ENCODE measurements at regions not wholly inside any gene's neighbourhood (a gene's known extent, or its start where the extent isn't known, plus 50 kb on each side); places are given as distances from the start of the nearest gene placed in this dataset.

DNA sequence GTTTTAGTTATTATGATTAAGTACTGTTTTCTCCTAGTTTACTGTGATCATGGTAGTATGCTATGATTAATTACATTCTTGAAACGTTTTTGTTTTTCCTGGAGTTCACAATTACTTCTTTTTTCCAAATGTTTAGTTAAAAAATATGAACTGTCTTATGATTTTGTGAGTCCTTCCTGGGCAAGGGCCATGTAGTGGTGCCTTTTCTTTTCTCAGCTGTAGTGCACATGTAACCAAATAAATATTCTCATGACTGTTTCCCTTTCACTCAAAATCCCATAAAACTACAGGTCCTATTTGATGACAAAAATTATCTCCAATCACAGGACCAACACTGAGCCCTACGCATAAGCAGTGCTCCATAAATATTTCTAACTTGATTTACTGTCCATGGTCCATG is 118.9 kb upstream of the EGR2 start:
- no peak for TF ChIP-seq POLR2AphosphoS5 (IDR thresholded peaks at IDR 0.05)
- TF ChIP-seq, protein P1, sequence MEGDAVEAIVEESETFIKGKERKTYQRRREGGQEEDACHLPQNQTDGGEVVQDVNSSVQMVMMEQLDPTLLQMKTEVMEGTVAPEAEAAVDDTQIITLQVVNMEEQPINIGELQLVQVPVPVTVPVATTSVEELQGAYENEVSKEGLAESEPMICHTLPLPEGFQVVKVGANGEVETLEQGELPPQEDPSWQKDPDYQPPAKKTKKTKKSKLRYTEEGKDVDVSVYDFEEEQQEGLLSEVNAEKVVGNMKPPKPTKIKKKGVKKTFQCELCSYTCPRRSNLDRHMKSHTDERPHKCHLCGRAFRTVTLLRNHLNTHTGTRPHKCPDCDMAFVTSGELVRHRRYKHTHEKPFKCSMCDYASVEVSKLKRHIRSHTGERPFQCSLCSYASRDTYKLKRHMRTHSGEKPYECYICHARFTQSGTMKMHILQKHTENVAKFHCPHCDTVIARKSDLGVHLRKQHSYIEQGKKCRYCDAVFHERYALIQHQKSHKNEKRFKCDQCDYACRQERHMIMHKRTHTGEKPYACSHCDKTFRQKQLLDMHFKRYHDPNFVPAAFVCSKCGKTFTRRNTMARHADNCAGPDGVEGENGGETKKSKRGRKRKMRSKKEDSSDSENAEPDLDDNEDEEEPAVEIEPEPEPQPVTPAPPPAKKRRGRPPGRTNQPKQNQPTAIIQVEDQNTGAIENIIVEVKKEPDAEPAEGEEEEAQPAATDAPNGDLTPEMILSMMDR (IDR thresholded peaks at IDR 0.05) = no peak
- no peak for TF ChIP-seq POLR2A (IDR thresholded peaks at IDR 0.05)
- TF ChIP-seq EP300 (IDR thresholded peaks at IDR 0.05) = no peak

Measured in gastroesophageal sphincter (tissue), 3 donors.